H1 (cell line): ENCODE measurements at regions not wholly inside any gene's neighbourhood (a gene's known extent, or its start where the extent isn't known, plus 50 kb on each side); places are given as distances from the start of the nearest gene placed in this dataset.

Source experiments
- CTCF ChIA-PET: fragments of 300-600 bp; sonication (Branson Sonifier 250); formaldehyde crosslinking; loops from one replicate; lab custom pipeline; 2021; ENCODE audit not compliant: partially characterized antibody; lab: Charles Lee
- POLR2A ChIA-PET: fragments of 300-600 bp; sonication (Branson Sonifier 250); formaldehyde crosslinking; loops from one replicate; lab custom pipeline; 2021; ENCODE audit warnings: inconsistent platforms; ENCODE audit not compliant: partially characterized antibody; lab: Charles Lee
- DNase-seq, 2 experiments: peaks; one replicate each; pipeline versions ENCODE4 v3.0.0 to v3.0.0-alpha.2; 2010 to 2022; ENCODE audit warnings: low spot score in 2 of 2, low read depth in 1 of 2, mixed read lengths in 1 of 2
- FAIRE-seq: peaks from 2 replicates; lab custom pipeline; 2011; peaks lifted over from hg19 to GRCh38; lab: Jason Lieb, UNC
- H2AFZ ChIP-seq: 2 replicates; pipeline ENCODE4 v1.8.1; 2012; ENCODE audit warnings: low read length, inconsistent platforms
- H2AK5ac ChIP-seq: 2 replicates; pipeline ENCODE4 v1.6.1; 2013; ENCODE audit warnings: low read depth, low read length
- H2BK120ac ChIP-seq: replicated peaks from 2 replicates; pipeline ENCODE3; 2013; ENCODE audit warnings: low read depth, low read length, inconsistent platforms
- H2BK12ac ChIP-seq: 2 replicates; pipeline ENCODE4 v1.6.1; 2013; ENCODE audit warnings: low read depth, low read length
- H2BK15ac ChIP-seq: 2 replicates; pipeline ENCODE4 v1.6.1; 2013; ENCODE audit warnings: low read length
- H2BK20ac ChIP-seq: 2 replicates; pipeline ENCODE4 v1.6.1; 2013; ENCODE audit warnings: low read length
- H2BK5ac ChIP-seq: 2 replicates; pipeline ENCODE4 v1.6.1; 2013; ENCODE audit warnings: low read depth, low read length
- H3K14ac ChIP-seq: 2 replicates; pipeline ENCODE4 v1.6.1; 2013; ENCODE audit warnings: inconsistent platforms; ENCODE audit not compliant: insufficient read length
- H3K18ac ChIP-seq: 2 replicates; pipeline ENCODE4 v1.6.1; 2013; ENCODE audit warnings: low read length; ENCODE audit errors: extremely low read depth
- H3K23ac ChIP-seq: 2 replicates; pipeline ENCODE4 v1.6.1; 2013; ENCODE audit warnings: inconsistent platforms; ENCODE audit not compliant: insufficient read length
- H3K23me2 ChIP-seq: 2 replicates; pipeline ENCODE4 v1.6.1; 2013; ENCODE audit warnings: low read depth, low read length
- H3K27ac ChIP-seq: 2 replicates; pipeline ENCODE4 v1.6.1; 2011; ENCODE audit warnings: low read depth, low read length, inconsistent platforms
- H3K27me3 ChIP-seq, 4 experiments: replicated peaks in 1 of 4; 1 replicate in 1 of 4; 2 replicates in 3 of 4; pipeline versions ENCODE4 v1.6.1 to v1.8.1; 2011 to 2013; ENCODE audit warnings: low read length in 3 of 4, mild to moderate bottlenecking in 3 of 4, inconsistent platforms in 2 of 4, mixed read lengths in 2 of 4, moderate library complexity in 1 of 4; ENCODE audit not compliant: control insufficient read depth in 3 of 4, insufficient read depth in 3 of 4; ENCODE audit errors: extremely low read depth in 1 of 4
- H3K36me3 ChIP-seq, 4 experiments: 2 replicates each; pipeline versions ENCODE4 v1.6.1 to v1.8.1; 2011 to 2013; ENCODE audit warnings: mild to moderate bottlenecking in 4 of 4, low read length in 3 of 4, moderate library complexity in 2 of 4, control low read depth in 1 of 4, inconsistent platforms in 1 of 4; ENCODE audit not compliant: insufficient read depth in 4 of 4, control insufficient read depth in 2 of 4
- H3K4ac ChIP-seq: replicated peaks from 2 replicates; pipeline ENCODE3; 2013; ENCODE audit warnings: low read length, low read depth, mixed read lengths, inconsistent platforms; ENCODE audit not compliant: insufficient read length
- H3K4me1 ChIP-seq, 4 experiments: replicated peaks in 1 of 4; 1 replicate in 1 of 4; 2 replicates in 3 of 4; pipeline versions ENCODE4 v1.6.1 to v1.8.1; 2011 to 2013; ENCODE audit warnings: low read length in 3 of 4, inconsistent platforms in 2 of 4, mixed read lengths in 1 of 4; ENCODE audit not compliant: insufficient read depth in 4 of 4, control insufficient read depth in 3 of 4
- H3K4me2 ChIP-seq, 2 experiments: 2 replicates each; pipeline versions ENCODE4 v1.6.1 to v1.8.1; 2011 to 2013; ENCODE audit warnings: low read depth in 2 of 2, low read length in 2 of 2, control low read depth in 1 of 2, inconsistent platforms in 1 of 2, mild to moderate bottlenecking in 1 of 2; ENCODE audit not compliant: insufficient read depth in 1 of 2
- H3K4me3 ChIP-seq, 4 experiments: fragments of 200-600, 300-600 bp in 1 of 4; sonication (generic), shearing (Covaris generic), sonication (Bioruptor Twin) in 1 of 4; 2 replicates each; pipeline versions ENCODE4 v1.5.1 to v1.8.1; 2011 to 2016; ENCODE audit warnings: low read length in 4 of 4, low read depth in 3 of 4, control low read depth in 2 of 4, inconsistent platforms in 2 of 4, mild to moderate bottlenecking in 2 of 4, mixed read lengths in 1 of 4, moderate library complexity in 1 of 4; ENCODE audit not compliant: insufficient read depth in 2 of 4; ENCODE audit errors: extremely low read depth in 1 of 4
- H3K56ac ChIP-seq: replicated peaks from 2 replicates; pipeline ENCODE3; 2013; ENCODE audit warnings: low read depth, mild to moderate bottlenecking, mixed read lengths, low read length, inconsistent platforms; ENCODE audit not compliant: insufficient read length
- H3K79me1 ChIP-seq: 2 replicates; pipeline ENCODE4 v1.6.1; 2013; ENCODE audit warnings: low read depth, low read length, control low read depth
- H3K79me2 ChIP-seq, 2 experiments: 2 replicates each; pipeline versions ENCODE4 v1.6.1 to v1.8.1; 2012 to 2013; ENCODE audit warnings: low read length in 2 of 2, mild to moderate bottlenecking in 2 of 2, inconsistent platforms in 1 of 2; ENCODE audit not compliant: insufficient read depth in 2 of 2, control insufficient read depth in 1 of 2
- H3K9ac ChIP-seq, 4 experiments: replicated peaks in 1 of 4; 1 replicate in 1 of 4; 2 replicates in 3 of 4; pipeline versions ENCODE4 v1.6.1 to v1.8.1; 2011 to 2013; ENCODE audit warnings: low read depth in 3 of 4, low read length in 3 of 4, control low read depth in 2 of 4, mild to moderate bottlenecking in 2 of 4, moderate library complexity in 2 of 4, inconsistent platforms in 1 of 4; ENCODE audit errors: extremely low read depth in 1 of 4
- H3K9me3 ChIP-seq, 2 experiments: 2 replicates each; pipeline versions ENCODE4 v1.6.1 to v1.8.1; 2012 to 2013; ENCODE audit warnings: mild to moderate bottlenecking in 2 of 2, moderate library complexity in 2 of 2, control low read depth in 1 of 2, inconsistent platforms in 1 of 2, low read depth in 1 of 2, low read length in 1 of 2, mixed read lengths in 1 of 2; ENCODE audit not compliant: insufficient read depth in 2 of 2
- H4K20me1 ChIP-seq, 2 experiments: replicated peaks in 1 of 2; 2 replicates each; pipeline versions ENCODE3 to v1.8.1; 2011 to 2013; ENCODE audit warnings: inconsistent platforms in 2 of 2, low read length in 2 of 2, mild to moderate bottlenecking in 1 of 2; ENCODE audit not compliant: insufficient read depth in 2 of 2, control insufficient read depth in 1 of 2
- H4K5ac ChIP-seq: 2 replicates; pipeline ENCODE4 v1.6.1; 2013; ENCODE audit warnings: low read length, low read depth, mixed read lengths, inconsistent platforms; ENCODE audit not compliant: insufficient read length
- H4K8ac ChIP-seq: 2 replicates; pipeline ENCODE4 v1.8.0; 2013; ENCODE audit warnings: mild to moderate bottlenecking, moderate library complexity, low read length, inconsistent platforms; ENCODE audit not compliant: insufficient read depth; ENCODE audit errors: extremely low read depth
- H4K91ac ChIP-seq: replicated peaks from 2 replicates; pipeline ENCODE3; 2013; ENCODE audit warnings: low read length, mixed read lengths, inconsistent platforms; ENCODE audit not compliant: insufficient read length
- BCL11A ChIP-seq, 2 experiments: IDR thresholded peaks; one replicate each; pipeline ENCODE4 v1.6.1; 2011; ENCODE audit warnings: low read depth in 2 of 2, low read length in 2 of 2, mild to moderate bottlenecking in 2 of 2
- BRCA1 ChIP-seq: IDR thresholded peaks from 2 replicates; pipeline ENCODE4 v1.6.1; 2012; ENCODE audit warnings: low read depth, low read length, improper control_type of control experiment
- CEBPB ChIP-seq: IDR thresholded peaks from 2 replicates; pipeline ENCODE4 v1.6.1; 2012; ENCODE audit warnings: low read depth, low read length
- CHD1 ChIP-seq: IDR thresholded peaks from 2 replicates; pipeline ENCODE4 v1.6.1; 2012; ENCODE audit warnings: low read depth, low read length, improper control_type of control experiment
- CHD2 ChIP-seq: IDR thresholded peaks from 2 replicates; pipeline ENCODE4 v1.6.1; 2012; ENCODE audit warnings: low read length, improper control_type of control experiment
- CREB1 ChIP-seq: IDR thresholded peaks from 2 replicates; pipeline ENCODE4 v1.6.1; 2012; ENCODE audit warnings: inconsistent platforms
- CTBP2 ChIP-seq: IDR thresholded peaks from 2 replicates; pipeline ENCODE4 v1.7.0; 2011; ENCODE audit warnings: borderline replicate concordance, mild to moderate bottlenecking, moderate library complexity, mixed read lengths, low read length; ENCODE audit not compliant: insufficient read depth, insufficient read length
- EZH2 ChIP-seq: fragments of 200-600 bp; sonication (generic); IDR thresholded peaks from 2 replicates; pipeline ENCODE4 v1.7.1; 2012; ENCODE audit warnings: low read depth, mild to moderate bottlenecking, moderate library complexity, low read length, inconsistent platforms; ENCODE audit not compliant: severe bottlenecking
- JUND ChIP-seq: IDR thresholded peaks from 2 replicates; pipeline ENCODE4 v1.6.1; 2011; ENCODE audit warnings: mild to moderate bottlenecking, improper control_type of control experiment, low read length
- PHF8 ChIP-seq: fragments of 200-600 bp; sonication (generic); conservative IDR thresholded peaks from 2 replicates; pipeline ENCODE4 v1.7.1; 2012; ENCODE audit warnings: low read depth, mild to moderate bottlenecking, inconsistent platforms, low read length, moderate library complexity
- POLR2A ChIP-seq, 2 experiments: IDR thresholded peaks; 1 replicate in 1 of 2; 2 replicates in 1 of 2; pipeline ENCODE4 v1.6.1; 2011; ENCODE audit warnings: low read depth in 2 of 2, low read length in 2 of 2, mild to moderate bottlenecking in 2 of 2; ENCODE audit errors: control extremely low read depth in 1 of 2
- POLR2AphosphoS5 ChIP-seq: IDR thresholded peaks from 2 replicates; pipeline ENCODE4 v1.6.1; 2011; ENCODE audit warnings: low read depth, low read length
- TBP ChIP-seq: IDR thresholded peaks from 2 replicates; pipeline ENCODE4 v1.6.1; 2011; ENCODE audit warnings: low read depth, low read length, improper control_type of control experiment
- TEAD4 ChIP-seq: IDR thresholded peaks from 2 replicates; pipeline ENCODE4 v1.6.1; 2012; ENCODE audit warnings: low read depth, low read length, inconsistent platforms, mixed read lengths
- WGBS, 2 experiments: shearing (Covaris generic) in 1 of 2; methylation state at CpG; one replicate each; pipeline versions ENCODE4 v1.1.6 to v1.1.7; 2013 to 2015; ENCODE audit warnings: low lambda C conversion rate in 2 of 2, mixed read lengths in 2 of 2, inconsistent platforms in 1 of 2, low coverage in 1 of 2, missing lambda C conversion rate in 1 of 2; ENCODE audit not compliant: insufficient replicate concordance in 2 of 2, insufficient coverage in 1 of 2, insufficient read length in 1 of 2; ENCODE audit errors: extremely low coverage in 1 of 2, missing lambda C conversion rate in 1 of 2; 5-methylcytosine and 5-hydroxymethylcytosine counted together
- TF ChIP-seq, protein P1 (sequence below): IDR thresholded peaks from 2 replicates; pipeline ENCODE4 v1.6.1; 2012; ENCODE audit warnings: inconsistent platforms

DNA sequence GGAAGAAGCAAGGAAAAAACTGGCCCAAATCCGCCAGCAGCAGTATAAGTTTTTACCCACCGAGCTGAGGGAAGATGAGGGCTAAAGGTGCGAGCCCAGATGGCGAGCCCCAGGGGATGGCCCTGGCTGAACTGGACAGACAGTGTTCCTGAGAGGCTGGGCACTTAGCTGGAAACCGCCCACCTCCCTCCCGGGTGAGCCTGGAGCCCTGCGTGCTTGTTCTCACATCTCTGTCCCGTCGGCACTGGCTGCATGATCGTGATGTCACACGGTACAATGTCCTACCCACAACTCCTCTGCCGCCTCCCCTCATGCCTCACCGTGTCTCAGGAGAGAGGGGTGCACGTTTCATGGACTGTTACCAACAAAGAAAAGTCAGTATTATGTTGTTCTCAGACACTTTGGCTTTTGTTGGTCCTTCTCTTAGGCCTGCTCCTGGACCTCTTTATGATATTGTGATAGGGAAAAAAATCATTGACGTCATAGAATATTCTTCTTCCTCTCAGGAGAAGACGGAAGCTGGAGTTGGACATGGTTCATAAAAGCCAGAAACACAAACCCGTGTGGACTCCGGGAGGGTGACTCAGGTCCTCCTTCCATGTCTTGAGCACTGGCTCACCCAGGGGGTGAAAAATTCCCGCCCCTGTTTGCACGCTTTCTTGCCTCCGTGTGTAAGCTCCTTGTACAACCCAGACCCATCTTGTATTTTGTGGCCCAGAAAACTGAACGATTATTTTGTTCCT is 201.8 kb upstream of the TPM1 start:
- CTCF ChIA-PET = interaction anchor here (0.6 to 1.5 kb wide), 3 partner anchors 7 to 243 kb away, joined by 3 to 9 read pairs (median 3); no protein-coding TSS in a partner anchor
- peaks cover 0 to 3% (median 0%) of the 10 kb centered on the region in 4 experiments; a peak in 2 of 7 replicates for H3K4me1 ChIP-seq
- TF ChIP-seq CHD1 (no peak), TEAD4 (no peak), CEBPB (no peak), PHF8 (no peak), POLR2AphosphoS5 (no peak), CTBP2 (no peak), CREB1 (no peak), CHD2 (no peak), POLR2A (IDR thresholded peaks at IDR 0.05; ENCODE audit: control extremely low read depth in 1 of 2, low read depth in 2 of 2, low read length in 2 of 2) (no peak), BRCA1 (no peak), EZH2 (no peak), TBP (no peak), JUND (no peak), BCL11A (IDR thresholded peaks at IDR 0.05; ENCODE audit: low read depth in 2 of 2, low read length in 2 of 2) (no peak)
- TF ChIP-seq, protein P1, sequence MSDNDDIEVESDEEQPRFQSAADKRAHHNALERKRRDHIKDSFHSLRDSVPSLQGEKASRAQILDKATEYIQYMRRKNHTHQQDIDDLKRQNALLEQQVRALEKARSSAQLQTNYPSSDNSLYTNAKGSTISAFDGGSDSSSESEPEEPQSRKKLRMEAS = no peak

More for the DNA sequence above, 201.8 kb upstream of the TPM1 start:
- no peaks in the 10 kb centered on the region for H3K79me1 ChIP-seq
- no peak overlapping the region for H2BK12ac ChIP-seq
- no peak overlapping the region for H3K27ac ChIP-seq
- no peak overlapping the region for H3K23ac ChIP-seq
- H2BK120ac ChIP-seq = no peak overlapping the region
- no peaks in the 10 kb centered on the region for H3K27me3 ChIP-seq
- POLR2A ChIA-PET = interaction anchor here (0.9 to 1.3 kb wide), 3 partner anchors 49 to 207 kb away, joined by 3 read pairs; no protein-coding TSS in a partner anchor
- no peaks in the 10 kb centered on the region for H4K20me1 ChIP-seq
- no peak overlapping the region for H2AK5ac ChIP-seq
- H4K8ac ChIP-seq = no peak overlapping the region
- no peaks in the 10 kb centered on the region for H3K23me2 ChIP-seq
- no peaks in the 10 kb centered on the region for H3K79me2 ChIP-seq
- no peak overlapping the region for H2AFZ ChIP-seq
- no peak for DNase-seq
- H4K91ac ChIP-seq = no peak overlapping the region
- no peak overlapping the region for H3K14ac ChIP-seq
- H2BK20ac ChIP-seq = no peak overlapping the region
- 0 out of 8 replicates have a peak, but pooled peaks cover 0 to 5% (median 0%) of the 10 kb centered on the region in 4 experiments for H3K36me3 ChIP-seq
- H4K5ac ChIP-seq = no peak overlapping the region
- no peak overlapping the region for H3K56ac ChIP-seq
- FAIRE-seq = no peak
- H3K9me3 ChIP-seq = no peaks in the 10 kb centered on the region
- no peak overlapping the region; a peak in 1 of 7 replicates for H3K9ac ChIP-seq
- no peak overlapping the region for H3K4me3 ChIP-seq
- no peak overlapping the region for H3K4me2 ChIP-seq
- no peak overlapping the region for H3K4ac ChIP-seq
- no peak overlapping the region for H2BK5ac ChIP-seq
- H3K18ac ChIP-seq = no peak overlapping the region
- 91% methylated on average over 22 of the region's 22 CpGs; no CpG with 5 or more reads in 1 of the 2 experiments for WGBS, 2 experiments
- no peak overlapping the region for H2BK15ac ChIP-seq
